ENCODE measurements at regions not wholly inside any gene's neighbourhood (a gene's known extent, or its start where the extent isn't known, plus 50 kb on each side); places are given as distances from the start of the nearest gene placed in this dataset.

DNA sequence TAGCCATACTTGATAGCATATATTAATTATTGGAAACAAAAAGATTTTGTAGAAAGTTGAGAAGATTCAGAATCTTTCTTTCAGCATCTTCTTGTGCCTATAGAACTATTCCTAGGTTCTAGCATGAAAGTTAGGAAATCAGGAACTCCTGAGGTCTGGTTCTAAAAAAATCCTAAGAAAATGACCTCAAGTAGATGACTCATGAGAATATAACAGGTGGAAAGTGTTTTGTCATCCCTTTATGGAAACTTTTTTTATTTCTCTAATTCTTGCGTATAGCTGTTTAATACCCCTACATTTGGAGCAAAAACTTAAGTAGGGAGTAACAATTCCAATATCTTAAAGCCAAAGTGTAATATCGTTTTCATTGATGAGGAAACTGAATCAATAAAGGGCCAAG, 574.1 kb downstream of the NR2F1-AS1 start (continued):
- TF ChIP-seq, protein P1, sequence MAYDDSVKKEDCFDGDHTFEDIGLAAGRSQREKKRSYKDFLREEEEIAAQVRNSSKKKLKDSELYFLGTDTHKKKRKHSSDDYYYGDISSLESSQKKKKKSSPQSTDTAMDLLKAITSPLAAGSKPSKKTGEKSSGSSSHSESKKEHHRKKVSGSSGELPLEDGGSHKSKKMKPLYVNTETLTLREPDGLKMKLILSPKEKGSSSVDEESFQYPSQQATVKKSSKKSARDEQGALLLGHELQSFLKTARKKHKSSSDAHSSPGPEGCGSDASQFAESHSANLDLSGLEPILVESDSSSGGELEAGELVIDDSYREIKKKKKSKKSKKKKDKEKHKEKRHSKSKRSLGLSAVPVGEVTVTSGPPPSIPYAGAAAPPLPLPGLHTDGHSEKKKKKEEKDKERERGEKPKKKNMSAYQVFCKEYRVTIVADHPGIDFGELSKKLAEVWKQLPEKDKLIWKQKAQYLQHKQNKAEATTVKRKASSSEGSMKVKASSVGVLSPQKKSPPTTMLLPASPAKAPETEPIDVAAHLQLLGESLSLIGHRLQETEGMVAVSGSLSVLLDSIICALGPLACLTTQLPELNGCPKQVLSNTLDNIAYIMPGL (CRISPR knock-in tag; IDR thresholded peaks at IDR 0.05) = no peak
- TF ChIP-seq, protein P2, sequence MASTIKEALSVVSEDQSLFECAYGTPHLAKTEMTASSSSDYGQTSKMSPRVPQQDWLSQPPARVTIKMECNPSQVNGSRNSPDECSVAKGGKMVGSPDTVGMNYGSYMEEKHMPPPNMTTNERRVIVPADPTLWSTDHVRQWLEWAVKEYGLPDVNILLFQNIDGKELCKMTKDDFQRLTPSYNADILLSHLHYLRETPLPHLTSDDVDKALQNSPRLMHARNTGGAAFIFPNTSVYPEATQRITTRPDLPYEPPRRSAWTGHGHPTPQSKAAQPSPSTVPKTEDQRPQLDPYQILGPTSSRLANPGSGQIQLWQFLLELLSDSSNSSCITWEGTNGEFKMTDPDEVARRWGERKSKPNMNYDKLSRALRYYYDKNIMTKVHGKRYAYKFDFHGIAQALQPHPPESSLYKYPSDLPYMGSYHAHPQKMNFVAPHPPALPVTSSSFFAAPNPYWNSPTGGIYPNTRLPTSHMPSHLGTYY (CRISPR knock-in tag; IDR thresholded peaks at IDR 0.05) = no peak
- TF ChIP-seq ETV6 (CRISPR knock-in tag; IDR thresholded peaks at IDR 0.05) (no peak), E2F1 (CRISPR knock-in tag; IDR thresholded peaks at IDR 0.05) (no peak)

GRCh38 chr5:92998456-92998855, 582.6 kb downstream of the NR2F1-AS1 start:
- DNase-seq (ENCODE audit: low spot score) (no peak), ATAC-seq (no peak)
- POLR2A ChIA-PET = no interaction called here
- Mint-ChIP-seq H3K9me3 (peaks cover 18% of the 10 kb centered on the region), H3K4me1 (no peaks in the 10 kb centered on the region), H3K4me3 (no peak overlapping the region), H3K27me3 (ENCODE audit: low read depth) (no peaks in the 10 kb centered on the region; the same call in 1 of the 2 replicates), H3K36me3 (peaks cover 12% of the 10 kb centered on the region), H3K27ac (no peak overlapping the region)
- CTCF ChIA-PET = no interaction called here
- TF ChIP-seq ZNF138 (CRISPR knock-in tag; conservative IDR thresholded peaks at IDR 0.05) = no peak
- no peak for TF ChIP-seq FOXP4 (CRISPR knock-in tag; IDR thresholded peaks at IDR 0.05)
- no peak for TF ChIP-seq JAZF1 (CRISPR knock-in tag; IDR thresholded peaks at IDR 0.05)
- no peak for TF ChIP-seq TP53 (CRISPR knock-in tag; IDR thresholded peaks at IDR 0.05)

DNA sequence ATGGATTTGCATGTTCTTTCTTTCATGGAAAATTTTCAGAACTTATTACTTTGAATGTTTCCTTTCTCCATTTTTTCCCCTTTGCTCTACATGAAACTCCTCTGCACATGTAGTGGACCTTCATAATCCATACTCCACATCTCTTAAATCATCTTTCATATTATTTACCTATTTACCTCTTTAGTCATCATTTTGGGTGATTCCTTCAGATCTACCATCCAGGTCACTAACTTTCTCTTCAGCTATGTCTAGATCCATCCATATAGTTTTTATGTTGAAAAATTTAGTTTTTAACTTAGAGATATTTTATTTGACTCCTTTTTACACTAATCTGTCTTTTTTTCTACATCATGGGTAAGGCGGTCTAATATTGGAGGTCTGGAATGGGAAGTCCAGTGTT, 586.6 kb downstream of the NR2F1-AS1 start:
- TF ChIP-seq GTF2I (CRISPR knock-in tag; conservative IDR thresholded peaks at IDR 0.05) = 0 out of 2 replicates have a peak, but pooled peaks have one; percentile 18
- no peak for TF ChIP-seq SOX15 (CRISPR knock-in tag; IDR thresholded peaks at IDR 0.05)
- no peak for DNase-seq (ENCODE audit: low spot score)
- H3K4me1 Mint-ChIP-seq = 0 out of 2 replicates have a peak, but pooled peaks cover 3% of the 10 kb centered on the region
- H3K9me3 Mint-ChIP-seq = peaks cover 23% of the 10 kb centered on the region
- H3K4me3 Mint-ChIP-seq = no peak overlapping the region
- CTCF ChIA-PET = no interaction called here
- POLR2A ChIA-PET = no interaction called here
- no peaks in the 10 kb centered on the region; the same call in 1 of the 2 replicates for H3K27me3 Mint-ChIP-seq (ENCODE audit: low read depth)
- peaks cover 12% of the 10 kb centered on the region for H3K36me3 Mint-ChIP-seq
- no peak overlapping the region for H3K27ac Mint-ChIP-seq
- ATAC-seq = no peak

DNA sequence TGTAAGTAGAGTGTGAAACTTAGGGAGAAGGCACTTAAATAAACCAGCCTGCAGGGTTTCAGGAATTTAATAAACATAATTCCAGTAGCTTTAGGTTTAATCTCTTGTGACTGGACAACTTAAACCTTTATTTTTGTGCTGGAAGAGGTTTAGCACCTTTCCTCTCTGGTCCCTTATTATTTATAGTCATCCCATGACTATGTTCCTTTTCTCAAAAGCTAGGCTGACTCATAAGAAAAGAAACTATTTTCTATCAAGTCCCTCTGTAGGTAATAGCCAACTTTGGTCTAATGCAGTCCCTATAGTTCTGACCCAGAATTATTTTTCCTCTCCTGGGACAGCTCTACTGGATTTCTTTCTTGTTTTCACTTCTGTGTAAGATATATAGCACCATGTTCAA, 588.9 kb downstream of the NR2F1-AS1 start:
- H3K4me3 Mint-ChIP-seq = no peak overlapping the region
- TF ChIP-seq PRDM15 (CRISPR knock-in tag; IDR thresholded peaks at IDR 0.05) = no peak
- TF ChIP-seq, protein P1 (CRISPR knock-in tag; IDR thresholded peaks at IDR 0.05) = no peak
- ATAC-seq = no peak

More for the DNA sequence above, 588.9 kb downstream of the NR2F1-AS1 start:
- ChIA-PET CTCF (no interaction called here), POLR2A (no interaction called here)
- Mint-ChIP-seq H3K36me3 (peaks cover 12% of the 10 kb centered on the region), H3K9me3 (peaks cover 24% of the 10 kb centered on the region), H3K27ac (no peak overlapping the region), H3K4me1 (0 out of 2 replicates have a peak, but pooled peaks cover 3% of the 10 kb centered on the region), H3K27me3 (ENCODE audit: low read depth) (no peaks in the 10 kb centered on the region; the same call in 1 of the 2 replicates)
- DNase-seq (ENCODE audit: low spot score) = no peak
